Activated CD8-positive, alpha-beta T cell treated with anti-CD3 and anti-CD28 coated beads, Interleukin-2, amount 10 ng/mL, durations not matched to agents 7 days and 5 days (primary cell): ENCODE measurements at regions not wholly inside any gene's neighbourhood (a gene's known extent, or its start where the extent isn't known, plus 50 kb on each side); places are given as distances from the start of the nearest gene placed in this dataset.

ENCODE experiments used
- ATAC-seq: fragments of 150-1000 bp; cut with Tn5 transposase; one replicate; pipeline ENCODE4 v1.10.0; 2021; ENCODE audit warnings: moderate library complexity
- CTCF ChIA-PET: fragments of 350-600 bp; sonication (Branson Sonifier 250); formaldehyde crosslinking; loops from one replicate; lab custom pipeline; 2021; ENCODE audit warnings: antibody characterized with exemption; lab: Charles Lee
- POLR2A ChIA-PET: fragments of 350-600 bp; sonication (Branson Sonifier 250); formaldehyde crosslinking; loops from one replicate; lab custom pipeline; 2021; ENCODE audit warnings: antibody characterized with exemption; lab: Charles Lee
- DNase-seq: peaks from one replicate; pipeline ENCODE4 v3.0.0-alpha.2; 2020
- H3K27ac Mint-ChIP-seq: one replicate; pipeline ENCODE4 v1.8.0; 2021; ENCODE audit warnings: mild to moderate bottlenecking, mixed read lengths
- H3K27me3 Mint-ChIP-seq: one replicate; pipeline ENCODE4 v1.8.0; 2021; ENCODE audit warnings: low read depth, mixed read lengths
- H3K36me3 Mint-ChIP-seq: one replicate; pipeline ENCODE4 v1.8.0; 2021; ENCODE audit warnings: low read depth, mixed read lengths
- H3K4me1 Mint-ChIP-seq: one replicate; pipeline ENCODE4 v1.8.0; 2021; ENCODE audit warnings: low read depth, mixed read lengths
- H3K4me3 Mint-ChIP-seq: one replicate; pipeline ENCODE4 v1.8.0; 2021; ENCODE audit warnings: mild to moderate bottlenecking, mixed read lengths
- H3K9me3 Mint-ChIP-seq: one replicate; pipeline ENCODE4 v1.8.0; 2022; ENCODE audit warnings: mixed read lengths; ENCODE audit not compliant: insufficient read depth

DNA sequence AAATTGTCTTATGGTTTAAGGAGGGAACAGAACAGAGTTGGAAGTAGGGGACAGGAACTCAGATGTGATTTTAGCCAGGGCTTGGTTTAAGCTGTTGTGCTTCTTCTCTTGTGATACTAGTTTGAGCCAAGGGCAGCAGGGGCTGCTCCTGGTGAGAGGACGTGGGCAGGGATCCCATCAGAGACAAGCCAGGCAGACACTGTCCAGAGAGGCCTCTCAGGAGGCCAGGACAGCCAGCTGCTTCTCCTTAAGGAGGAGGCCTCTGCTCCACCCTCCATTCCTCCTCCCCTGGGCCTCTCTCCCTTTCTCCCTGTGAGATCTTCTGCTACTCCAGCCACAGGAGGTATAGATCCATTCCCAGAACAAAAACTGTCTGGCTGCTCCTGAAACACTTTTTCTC, 108.4 kb upstream of the MLN start:
- H3K27me3 Mint-ChIP-seq = peaks cover 6% of the 10 kb centered on the region
- ATAC-seq (no peak), DNase-seq (no peak)
- ChIA-PET CTCF (interaction anchor here (1.4 to 1.6 kb wide), 2 partner anchors 7 to 141 kb away, joined by 3 to 5 read pairs; no protein-coding TSS in a partner anchor), POLR2A (interaction anchor here (0.9 kb wide), 1 partner anchor 8 kb away, joined by 3 read pairs; no protein-coding TSS in a partner anchor)
- H3K9me3 Mint-ChIP-seq = no peaks in the 10 kb centered on the region
- H3K36me3 Mint-ChIP-seq = no peaks in the 10 kb centered on the region
- H3K27ac Mint-ChIP-seq = no peak overlapping the region
- no peak overlapping the region for H3K4me3 Mint-ChIP-seq
- H3K4me1 Mint-ChIP-seq = peaks cover 55% of the 10 kb centered on the region

DNA sequence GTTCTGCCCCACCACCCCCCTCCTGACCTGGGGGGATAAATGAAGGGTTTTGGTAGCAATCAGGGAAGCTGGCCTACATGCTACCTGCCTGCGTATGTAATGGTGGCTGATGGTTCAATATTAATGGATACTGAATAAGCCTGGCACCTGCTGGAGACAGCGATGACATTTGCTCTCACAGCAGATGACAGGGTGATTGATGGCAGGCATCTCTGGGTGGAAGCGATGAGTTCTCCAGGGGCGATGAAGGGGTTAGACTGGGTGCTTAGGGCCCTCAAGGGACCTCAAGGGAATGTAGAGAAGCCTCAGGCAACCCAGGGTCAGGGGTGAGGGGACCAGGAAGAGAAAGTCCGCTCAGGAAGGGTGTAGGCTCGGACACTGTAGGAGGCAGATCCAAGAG, 107.7 kb upstream of the MLN start:
- H3K9me3 Mint-ChIP-seq = no peaks in the 10 kb centered on the region
- peaks cover 6% of the 10 kb centered on the region for H3K27me3 Mint-ChIP-seq

DNA sequence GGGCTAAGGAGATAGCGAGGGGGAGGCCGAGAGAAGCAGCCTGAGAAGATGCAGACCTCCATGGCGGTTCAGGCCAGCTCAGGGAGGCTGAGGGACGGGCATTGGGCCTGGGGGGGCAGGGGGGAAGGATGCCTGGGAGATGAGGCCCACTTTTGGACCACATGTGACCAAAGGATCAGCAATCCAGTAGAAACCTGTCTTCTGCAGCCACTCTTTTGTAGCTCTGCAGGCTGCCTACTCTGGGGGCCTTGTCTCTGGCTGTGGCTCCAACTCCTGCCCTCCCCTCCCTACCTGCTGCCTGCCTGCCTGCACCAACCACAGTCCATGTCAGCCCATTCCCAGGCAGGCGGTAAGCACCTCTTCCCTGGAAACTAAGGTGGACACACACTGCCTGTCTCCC, 106.8 kb upstream of the MLN start:
- no peaks in the 10 kb centered on the region for H3K9me3 Mint-ChIP-seq
- DNase-seq (no peak), ATAC-seq (no peak)
- H3K4me1 Mint-ChIP-seq = peaks cover 68% of the 10 kb centered on the region
- H3K27ac Mint-ChIP-seq = no peak overlapping the region
- no peak overlapping the region for H3K4me3 Mint-ChIP-seq
- POLR2A ChIA-PET = no interaction called here
- no peaks in the 10 kb centered on the region for H3K27me3 Mint-ChIP-seq
- CTCF ChIA-PET = no interaction called here
- H3K36me3 Mint-ChIP-seq = no peaks in the 10 kb centered on the region

More for the DNA sequence above, 107.7 kb upstream of the MLN start:
- ChIA-PET CTCF (interaction anchor here (1.6 kb wide), 1 partner anchor 140 kb away, joined by 5 read pairs; no protein-coding TSS in a partner anchor), POLR2A (no interaction called here)
- ATAC-seq (no peak), DNase-seq (no peak)
- H3K36me3 Mint-ChIP-seq = no peaks in the 10 kb centered on the region
- peaks cover 62% of the 10 kb centered on the region for H3K4me1 Mint-ChIP-seq
- H3K4me3 Mint-ChIP-seq = no peak overlapping the region
- peak overlapping the region; percentile 49 for H3K27ac Mint-ChIP-seq

DNA sequence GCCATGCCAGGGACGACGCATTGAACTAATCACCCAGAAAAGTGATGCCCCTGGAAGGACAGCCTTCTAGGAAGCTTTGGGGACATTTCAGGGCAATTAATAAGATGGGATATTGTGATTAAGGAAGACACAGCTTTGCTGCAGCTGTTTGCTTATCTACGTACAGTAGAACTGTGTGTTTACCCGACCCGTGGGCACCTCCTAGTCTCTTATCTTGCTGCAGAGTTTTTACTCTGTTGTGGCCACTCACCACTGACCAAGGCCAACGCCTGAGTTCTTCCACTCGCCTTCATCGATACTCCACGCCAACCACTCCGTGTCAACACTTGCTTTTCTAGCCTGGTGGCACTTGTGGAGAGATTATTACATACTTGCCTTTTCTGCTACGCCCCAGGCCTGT, 105.9 kb upstream of the MLN start:
- Mint-ChIP-seq H3K27me3 (no peaks in the 10 kb centered on the region), H3K27ac (no peak overlapping the region), H3K9me3 (no peaks in the 10 kb centered on the region), H3K4me3 (no peak overlapping the region), H3K36me3 (no peaks in the 10 kb centered on the region), H3K4me1 (peaks cover 68% of the 10 kb centered on the region)
- DNase-seq (no peak), ATAC-seq (no peak)
- ChIA-PET POLR2A (no interaction called here), CTCF (no interaction called here)

DNA sequence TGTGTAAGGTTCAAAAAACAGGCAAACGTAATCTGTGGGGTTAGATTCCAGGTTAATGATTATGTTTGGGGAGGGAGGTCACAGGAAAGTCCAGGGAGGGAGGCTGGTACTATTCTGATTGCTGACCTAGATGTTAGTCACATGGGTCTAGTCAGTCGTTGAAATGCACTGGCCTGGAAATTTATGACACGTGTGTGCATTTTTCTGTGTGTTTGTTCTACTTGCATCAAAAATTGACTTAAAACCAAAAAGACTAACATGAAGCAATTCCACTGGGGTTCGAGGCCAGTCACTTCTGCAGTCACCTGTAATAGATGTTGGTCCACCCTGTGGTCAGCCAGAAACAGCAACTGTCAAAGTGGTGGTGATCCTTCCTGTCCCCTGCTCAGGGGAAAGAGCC, 104.2 kb upstream of the MLN start:
- Mint-ChIP-seq H3K4me3 (no peak overlapping the region), H3K36me3 (no peaks in the 10 kb centered on the region), H3K9me3 (no peaks in the 10 kb centered on the region), H3K4me1 (peaks cover 68% of the 10 kb centered on the region), H3K27me3 (no peaks in the 10 kb centered on the region), H3K27ac (no peak overlapping the region)
- ATAC-seq (no peak), DNase-seq (no peak)
- ChIA-PET POLR2A (no interaction called here), CTCF (no interaction called here)

DNA sequence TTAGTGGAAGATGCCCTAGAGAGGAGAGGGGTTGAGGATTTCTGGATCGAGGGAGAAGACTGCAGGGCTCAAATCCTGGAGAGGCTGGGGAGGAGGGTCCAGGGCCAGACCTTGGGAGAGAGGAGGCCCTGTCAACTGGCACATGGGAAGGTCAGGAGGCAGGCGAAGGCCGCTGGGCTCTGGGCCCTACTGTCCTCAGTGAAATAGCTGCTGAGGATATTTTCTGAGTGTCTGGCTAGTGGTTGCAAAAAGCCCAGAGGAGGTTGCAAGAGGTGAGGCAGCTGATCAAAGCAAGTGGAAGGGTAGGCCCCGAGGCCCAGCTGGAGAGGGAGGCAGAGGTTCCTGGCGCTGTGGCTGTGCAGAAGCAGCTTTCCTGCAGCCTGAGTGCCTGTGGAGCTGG, 103.4 kb upstream of the MLN start:
- Mint-ChIP-seq H3K9me3 (no peaks in the 10 kb centered on the region), H3K4me3 (no peak overlapping the region), H3K36me3 (peaks cover 4% of the 10 kb centered on the region), H3K4me1 (peaks cover 71% of the 10 kb centered on the region), H3K27me3 (no peaks in the 10 kb centered on the region), H3K27ac (peak overlapping the region; percentile 93)
- DNase-seq = no peak
- ChIA-PET CTCF (interaction anchor here (1.6 kb wide), 2 partner anchors 8 to 46 kb away, joined by 7 to 9 read pairs; no protein-coding TSS in a partner anchor), POLR2A (interaction anchor here (1.0 kb wide), 2 partner anchors 8 to 120 kb away, joined by 3 read pairs; no protein-coding TSS in a partner anchor)
- no peak for ATAC-seq

DNA sequence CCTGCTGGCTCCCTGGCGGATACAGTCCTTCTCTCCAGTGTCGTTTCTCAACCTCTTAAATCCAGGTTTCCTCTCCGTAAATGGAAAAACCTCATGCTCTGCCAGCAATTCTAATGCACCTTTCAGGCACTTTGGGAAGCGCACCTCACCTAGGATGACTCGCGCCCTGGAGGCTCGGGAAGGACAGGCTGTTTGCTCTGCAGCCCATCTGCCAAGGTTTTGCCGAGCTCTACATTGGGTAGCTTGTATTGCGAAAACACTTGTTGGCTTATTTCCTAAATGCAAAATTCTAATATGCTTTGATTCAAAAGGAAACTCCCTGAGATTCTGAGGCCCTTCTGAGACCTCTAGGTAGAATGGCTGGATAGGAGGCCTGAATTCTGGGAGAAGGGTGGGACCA, 102.6 kb upstream of the MLN start:
- CTCF ChIA-PET = interaction anchor here (1.6 kb wide), 2 partner anchors 9 to 45 kb away, joined by 7 to 9 read pairs; no protein-coding TSS in a partner anchor
- H3K27ac Mint-ChIP-seq = peak overlapping the region; percentile 93

DNA sequence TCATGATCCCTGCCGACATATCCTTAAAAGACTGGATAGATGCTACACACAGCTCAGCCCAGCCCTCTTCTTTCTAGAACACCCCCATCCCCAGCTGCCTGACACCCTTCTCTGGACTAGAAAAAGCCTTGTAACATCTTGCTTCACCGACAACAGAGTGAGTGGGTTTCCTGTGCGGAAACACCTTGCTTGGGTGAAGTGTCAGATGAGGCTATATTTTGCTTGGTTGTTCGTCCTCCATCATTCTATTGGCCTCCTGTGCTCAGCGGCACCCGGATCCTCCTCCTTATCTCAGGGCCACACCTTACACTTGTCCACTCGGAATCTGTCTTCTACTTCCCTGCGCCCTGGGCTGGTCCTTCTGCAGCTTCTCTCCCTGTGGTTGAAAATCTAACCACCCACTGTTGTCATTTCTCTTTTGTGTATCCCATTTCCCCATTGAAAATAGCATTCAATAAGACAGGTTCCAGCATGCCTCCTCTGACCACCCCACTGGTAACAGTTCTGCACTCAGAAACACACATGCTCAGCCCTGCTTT, 101.3 kb upstream of the MLN start:
- ChIA-PET POLR2A (interaction anchor here (0.6 to 2.4 kb wide), 14 partner anchors 10 to 623 kb away, joined by 3 to 32 read pairs (median 4); no protein-coding TSS in a partner anchor), CTCF (interaction anchor here (0.9 to 1.9 kb wide), 9 partner anchors 8 to 134 kb away, joined by 3 to 17 read pairs (median 4); no protein-coding TSS in a partner anchor)
- peak; percentile 81 for DNase-seq
- Mint-ChIP-seq H3K4me3 (peak overlapping the region; percentile 77), H3K27ac (peak overlapping the region; percentile 93), H3K4me1 (peaks cover 83% of the 10 kb centered on the region), H3K9me3 (no peaks in the 10 kb centered on the region), H3K36me3 (peaks cover 5% of the 10 kb centered on the region), H3K27me3 (no peaks in the 10 kb centered on the region)
- peak; percentile 62 for ATAC-seq

More for the DNA sequence above, 102.6 kb upstream of the MLN start:
- Mint-ChIP-seq H3K4me1 (peaks cover 72% of the 10 kb centered on the region), H3K4me3 (no peak overlapping the region), H3K27me3 (no peaks in the 10 kb centered on the region), H3K9me3 (no peaks in the 10 kb centered on the region), H3K36me3 (peaks cover 5% of the 10 kb centered on the region)
- POLR2A ChIA-PET = interaction anchor here (1.0 kb wide), 2 partner anchors 9 to 119 kb away, joined by 3 read pairs; no protein-coding TSS in a partner anchor
- no peak for ATAC-seq
- DNase-seq = no peak

DNA sequence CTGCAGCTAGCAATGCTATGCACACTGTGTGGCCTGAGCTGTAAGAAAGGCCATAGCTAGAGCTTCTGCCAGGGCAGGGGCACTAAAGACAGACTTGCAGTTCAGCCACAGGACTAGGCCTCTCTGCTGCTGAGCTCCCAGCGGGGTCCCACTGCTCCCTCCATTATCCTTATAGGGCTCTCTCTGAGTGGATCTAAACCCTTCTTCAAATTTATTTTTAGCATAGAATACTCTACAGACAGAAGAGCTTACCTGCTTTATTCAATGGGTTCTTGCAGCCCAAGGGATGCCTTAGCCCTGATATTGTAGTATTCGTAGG, 100.9 kb upstream of the MLN start:
- no peak for DNase-seq
- Mint-ChIP-seq H3K27me3 (no peaks in the 10 kb centered on the region), H3K27ac (peak overlapping the region; percentile 93), H3K4me3 (peak overlapping the region; percentile 77), H3K36me3 (peaks cover 5% of the 10 kb centered on the region), H3K4me1 (peaks cover 84% of the 10 kb centered on the region), H3K9me3 (no peaks in the 10 kb centered on the region)
- CTCF ChIA-PET = interaction anchor here (0.9 to 1.9 kb wide), 9 partner anchors 8 to 133 kb away, joined by 3 to 17 read pairs (median 4); no protein-coding TSS in a partner anchor
- POLR2A ChIA-PET = interaction anchor here (0.6 to 2.4 kb wide), 15 partner anchors 9 to 623 kb away, joined by 3 to 32 read pairs (median 4); partner anchors contain the start of gene LEMD2
- ATAC-seq = no peak

DNA sequence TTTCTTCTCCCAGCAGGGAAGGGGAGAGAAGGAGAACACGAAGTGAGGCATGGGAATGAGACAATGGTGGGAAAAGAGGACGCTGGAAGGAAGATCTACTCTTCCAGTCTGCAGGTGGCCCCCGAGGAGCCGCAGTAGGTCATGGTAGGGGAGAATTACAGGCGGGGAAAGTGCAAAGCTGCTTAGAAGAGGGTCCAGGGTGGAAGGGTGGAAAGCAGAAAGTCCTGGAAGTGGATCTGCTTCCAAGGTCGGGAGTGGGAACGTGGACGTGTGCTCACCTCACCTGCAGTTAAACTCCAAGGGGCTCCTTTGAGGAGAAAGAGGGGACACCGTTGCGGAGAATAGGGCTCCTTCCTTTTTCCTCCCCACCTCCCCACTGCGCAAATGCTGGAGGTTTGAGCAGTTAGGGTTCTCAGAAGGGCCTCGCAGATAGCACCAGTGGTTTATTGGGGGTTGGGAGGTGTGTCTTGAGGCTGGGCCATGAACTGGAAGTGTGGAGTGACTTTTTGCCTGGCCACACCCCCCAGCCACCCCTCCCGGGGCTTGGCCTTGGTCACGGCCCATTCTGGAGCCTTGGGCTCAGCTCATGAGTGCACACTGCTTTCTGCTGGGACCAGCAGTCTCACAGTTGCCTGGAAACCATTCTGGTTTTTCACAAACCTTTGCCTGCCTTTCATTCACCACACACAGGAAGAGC, 100.4 kb upstream of the MLN start:
- Mint-ChIP-seq H3K36me3 (peaks cover 5% of the 10 kb centered on the region), H3K27ac (peak overlapping the region; percentile 93), H3K9me3 (no peaks in the 10 kb centered on the region), H3K4me1 (peaks cover 84% of the 10 kb centered on the region), H3K4me3 (peak overlapping the region; percentile 77), H3K27me3 (no peaks in the 10 kb centered on the region)
- ChIA-PET POLR2A (interaction anchor here (0.6 to 2.4 kb wide), 17 partner anchors 8 to 624 kb away, joined by 3 to 32 read pairs (median 3); partner anchors contain the start of gene LEMD2), CTCF (interaction anchor here (0.9 to 1.9 kb wide), 9 partner anchors 9 to 133 kb away, joined by 3 to 17 read pairs (median 4); no protein-coding TSS in a partner anchor)
- DNase-seq (peak; percentile 97), ATAC-seq (peak; percentile 90)

DNA sequence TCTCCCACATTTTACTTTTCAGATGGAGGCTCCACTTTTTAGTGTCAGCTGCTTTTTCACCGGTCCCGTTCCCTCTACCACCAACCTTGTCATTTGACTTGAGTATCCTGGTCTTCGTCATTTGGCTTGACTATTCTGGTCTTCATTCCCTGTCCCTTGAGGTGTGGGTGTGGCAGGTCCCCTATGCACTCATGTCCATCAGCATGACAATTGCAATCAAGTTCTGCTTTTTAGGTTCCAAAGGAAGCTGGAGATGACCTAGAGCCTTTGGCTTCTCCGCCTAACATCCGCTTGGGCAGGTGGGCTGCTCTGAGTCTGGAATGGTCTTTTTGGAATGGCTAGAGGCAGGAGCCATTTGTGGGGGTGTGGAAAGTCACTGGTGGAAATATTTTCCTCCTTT, 99.8 kb upstream of the MLN start:
- peak overlapping the region; percentile 93 for H3K27ac Mint-ChIP-seq
- ATAC-seq (no peak), DNase-seq (no peak)
- H3K4me3 Mint-ChIP-seq = peak overlapping the region; percentile 77
- ChIA-PET POLR2A (interaction anchor here (0.9 to 2.4 kb wide), 5 partner anchors 9 to 121 kb away, joined by 3 to 32 read pairs (median 4); no protein-coding TSS in a partner anchor), CTCF (interaction anchor here (1.7 to 1.9 kb wide), 2 partner anchors 8 to 42 kb away, joined by 13 to 15 read pairs; no protein-coding TSS in a partner anchor)
- H3K9me3 Mint-ChIP-seq = no peaks in the 10 kb centered on the region
- peaks cover 84% of the 10 kb centered on the region for H3K4me1 Mint-ChIP-seq
- peaks cover 8% of the 10 kb centered on the region for H3K36me3 Mint-ChIP-seq
- H3K27me3 Mint-ChIP-seq = no peaks in the 10 kb centered on the region
